ENCODE measurements at regions not wholly inside any gene's neighbourhood (a gene's known extent, or its start where the extent isn't known, plus 50 kb on each side); places are given as distances from the start of the nearest gene placed in this dataset.

GRCh38 chr6:90403489-90404381 lies 107.1 kb upstream of the BACH2 start:
- TF ChIP-seq, protein P1, sequence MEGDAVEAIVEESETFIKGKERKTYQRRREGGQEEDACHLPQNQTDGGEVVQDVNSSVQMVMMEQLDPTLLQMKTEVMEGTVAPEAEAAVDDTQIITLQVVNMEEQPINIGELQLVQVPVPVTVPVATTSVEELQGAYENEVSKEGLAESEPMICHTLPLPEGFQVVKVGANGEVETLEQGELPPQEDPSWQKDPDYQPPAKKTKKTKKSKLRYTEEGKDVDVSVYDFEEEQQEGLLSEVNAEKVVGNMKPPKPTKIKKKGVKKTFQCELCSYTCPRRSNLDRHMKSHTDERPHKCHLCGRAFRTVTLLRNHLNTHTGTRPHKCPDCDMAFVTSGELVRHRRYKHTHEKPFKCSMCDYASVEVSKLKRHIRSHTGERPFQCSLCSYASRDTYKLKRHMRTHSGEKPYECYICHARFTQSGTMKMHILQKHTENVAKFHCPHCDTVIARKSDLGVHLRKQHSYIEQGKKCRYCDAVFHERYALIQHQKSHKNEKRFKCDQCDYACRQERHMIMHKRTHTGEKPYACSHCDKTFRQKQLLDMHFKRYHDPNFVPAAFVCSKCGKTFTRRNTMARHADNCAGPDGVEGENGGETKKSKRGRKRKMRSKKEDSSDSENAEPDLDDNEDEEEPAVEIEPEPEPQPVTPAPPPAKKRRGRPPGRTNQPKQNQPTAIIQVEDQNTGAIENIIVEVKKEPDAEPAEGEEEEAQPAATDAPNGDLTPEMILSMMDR (IDR thresholded peaks at IDR 0.05) = no peak
- no peak for TF ChIP-seq POLR2A (IDR thresholded peaks at IDR 0.05)
